ENCODE measurements at regions not wholly inside any gene's neighbourhood (a gene's known extent, or its start where the extent isn't known, plus 50 kb on each side); places are given as distances from the start of the nearest gene placed in this dataset.

DNA sequence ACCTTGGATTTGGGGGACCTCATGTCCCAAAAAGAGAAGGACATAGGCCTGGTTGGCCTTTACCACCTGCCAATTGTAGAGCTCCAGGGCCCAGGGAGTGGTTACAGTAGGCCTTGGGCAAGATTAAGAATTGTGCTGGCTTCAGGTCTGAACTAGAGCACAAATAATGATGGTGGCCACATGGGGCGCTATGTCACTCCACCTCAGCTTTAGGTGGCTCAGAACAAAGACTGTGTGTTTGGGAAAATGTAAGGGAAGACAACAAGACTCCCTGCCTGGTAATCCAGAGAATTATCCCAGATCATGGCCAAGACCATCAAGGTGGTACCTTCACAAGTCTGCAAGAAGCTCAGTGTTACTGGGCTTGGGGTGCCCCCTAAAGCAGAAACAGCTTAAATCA, 224.9 kb upstream of the OPRM1 start:
- Histone ChIP-seq H2AK5ac (ENCODE audit: low read depth, low read length) (no peak overlapping the region), H3K56ac (ENCODE audit: extremely low read depth, insufficient read depth, low read length) (no peak overlapping the region), H4K20me1 (ENCODE audit: insufficient read depth, low read length) (no peaks in the 10 kb centered on the region), H3K9me1 (ENCODE audit: insufficient read depth, low read length) (no peaks in the 10 kb centered on the region), H3K9ac (ENCODE audit: low read depth, low read length) (no peak overlapping the region), H3K4me1 (ENCODE audit: control insufficient read depth, insufficient read depth, low read length) (no peaks in the 10 kb centered on the region), H4K8ac (ENCODE audit: low read depth in 2 of 2, low read length in 2 of 2) (no peak overlapping the region), H2BK15ac (ENCODE audit: low read depth, low read length) (no peak overlapping the region), H3K18ac (ENCODE audit: low read depth, low read length) (no peak overlapping the region), H2AFZ (replicated peaks; ENCODE audit: low read length, poor library complexity) (no peak overlapping the region), H3K36me3 (ENCODE audit: control insufficient read depth, insufficient read depth, low read length) (no peaks in the 10 kb centered on the region), H4K91ac (ENCODE audit: insufficient read depth, low read depth, low read length) (no peak overlapping the region), H2AK9ac (replicated peaks; ENCODE audit: low read depth, low read length, poor library complexity) (no peak overlapping the region), H3K27me3 (ENCODE audit: control insufficient read depth, insufficient read depth, low read length) (no peaks in the 10 kb centered on the region), H3K79me1 (ENCODE audit: low read depth in 1 of 2, low read length in 2 of 2) (no peaks in the 10 kb centered on the region), H2BK120ac (ENCODE audit: low read depth, low read length) (no peak overlapping the region), H3K23ac (ENCODE audit: low read depth, low read length) (no peak overlapping the region), H2BK20ac (ENCODE audit: low read depth, low read length) (no peak overlapping the region), H3K4me2 (ENCODE audit: low read depth, low read length) (no peak overlapping the region), H4K5ac (ENCODE audit: low read depth, low read length) (no peak overlapping the region), H3K27ac (ENCODE audit: insufficient read depth, low read length) (no peak overlapping the region), H3K4ac (ENCODE audit: low read depth, low read length) (no peak overlapping the region), H3K14ac (replicated peaks; ENCODE audit: low read depth, low read length) (no peak overlapping the region), H2BK5ac (ENCODE audit: low read depth, low read length, poor library complexity, severe bottlenecking) (no peak overlapping the region), H3K9me3 (ENCODE audit: control insufficient read depth, insufficient read depth, low read length) (peaks cover 15% of the 10 kb centered on the region), H3K4me3 (ENCODE audit: insufficient read depth, low read depth, low read length) (no peak overlapping the region)
- WGBS, 2 experiments (ENCODE audit: extremely low coverage in 2 of 2, insufficient read length in 1 of 2), result no CpG with 5 or more reads among the region's 1 CpG
- DNase-seq (no peak), ATAC-seq (ENCODE audit: low read depth) (no peak)
- intact Hi-C loops (cut with micrococcal nuclease) (no loop called here), in situ Hi-C loops (cut with MboI; ENCODE audit: low sequenced_read_pairs) (no loop called here), dilution Hi-C loops (cut with HindIII; ENCODE audit: low sequenced_read_pairs, unreplicated experiment) (no loop called here)
- TF ChIP-seq MXI1 (IDR thresholded peaks at IDR 0.05; ENCODE audit: borderline replicate concordance, low read depth, low read length) (no peak), MAFK (IDR thresholded peaks at IDR 0.05; ENCODE audit: low read depth, low read length) (no peak)
- BruUV-seq (replicated peaks), result no TSS peak
- ChIA-PET CTCF (no interaction called here), POLR2A (ENCODE audit: unreplicated experiment) (no interaction called here)
